Heart right ventricle (tissue), 16 donors: ENCODE measurements at regions not wholly inside any gene's neighbourhood (a gene's known extent, or its start where the extent isn't known, plus 50 kb on each side); places are given as distances from the start of the nearest gene placed in this dataset.

Experiments
- ATAC-seq, 8 donors: fragments of 200-7000 bp; cut with Tn5 transposase; one replicate each; pipeline ENCODE4 v1.9.1; 2020; ENCODE audit warnings: mild to moderate bottlenecking in 8 of 8, moderate library complexity in 8 of 8, moderate number of reproducible peaks in 1 of 8
- DNase-seq, 2 donors: peaks; one replicate each; pipeline ENCODE4 v3.0.0-alpha.2; 2020
- H3K27ac ChIP-seq, 10 donors: fragments of 200-600 bp; sonication (generic) in 2 of 10; one replicate each; pipeline versions ENCODE4 v1.5.0 to v1.8.0; 2020 to 2022; ENCODE audit warnings: mild to moderate bottlenecking in 3 of 10
- H3K27me3 ChIP-seq, 7 donors: fragments of 200-600 bp; one replicate each; pipeline ENCODE4 v1.8.0; 2021 to 2022; ENCODE audit warnings: mild to moderate bottlenecking in 2 of 7
- H3K36me3 ChIP-seq, 9 donors: fragments of 200-600 bp; sonication (generic) in 1 of 9; one replicate each; pipeline versions ENCODE4 v1.5.0 to v1.8.0; 2020 to 2022; ENCODE audit warnings: mild to moderate bottlenecking in 2 of 9
- H3K4me1 ChIP-seq, 9 donors: fragments of 200-600 bp; sonication (generic) in 1 of 9; one replicate each; pipeline versions ENCODE4 v1.5.0 to v1.8.0; 2020 to 2022; ENCODE audit warnings: mild to moderate bottlenecking in 4 of 9
- H3K4me3 ChIP-seq, 10 donors: fragments of 200-600 bp; sonication (generic) in 2 of 10; one replicate each; pipeline versions ENCODE4 v1.5.0 to v1.8.0; 2020 to 2022; ENCODE audit warnings: mild to moderate bottlenecking in 7 of 10, moderate library complexity in 2 of 10
- H3K9me3 ChIP-seq, 11 donors: fragments of 200-600 bp in 10 of 11; sonication (generic) in 2 of 11; one replicate each; pipeline versions ENCODE4 v1.5.0 to v1.8.0; 2013 to 2022; ENCODE audit warnings: mild to moderate bottlenecking in 2 of 11, control low read depth in 1 of 11, moderate library complexity in 1 of 11
- CTCF ChIP-seq, 9 donors: fragments of 200-600 bp; sonication (generic) in 2 of 9; IDR thresholded peaks; one replicate each; pipeline versions ENCODE4 v1.5.0 to v1.8.0; 2021 to 2022; ENCODE audit warnings: antibody characterized with exemption in 9 of 9, mild to moderate bottlenecking in 5 of 9, moderate library complexity in 1 of 9
- WGBS, 2 donors: extraction: QIAGEN DNeasy Blood & Tissue Kit; methylation state at CpG; one replicate each; pipeline ENCODE4 v1.1.7; 2013; ENCODE audit warnings: inconsistent platforms in 1 of 2; 5-methylcytosine and 5-hydroxymethylcytosine counted together
- intact Hi-C, 10 donors: fragments of 100-400 bp; cut with DNase I; formaldehyde crosslinking; loops; one replicate each; pipeline versions ENCODE4 v1.11.1 to v1.14.2; 2022
- donor health status: Arrhythmogenic right ventricular cardiomyopathy.
- donor health status: ischemic (EF 13 %, LVEDD 7.1; RV severe dilation, severe dysfunction).
- donor health status: healthy with polysubstance abuse.
- donor health status: DM: no; HTN: yes; CAD: no.
- donor health status: DM: no; HTN: no; CAD: no.
- donor health status: ischemic (EF 25% LVEDD 6.9; RV normal size, moderate dysfunction).
- donor health status: ischemic (EF 25% LVEDD 5.7; RV mildly dilated, moderate dysfunction).
- donor health status: healthy.
- donor health status: DM: yes; HTN: yes; CAD: no.
- donor health status: Ischemic cardiomyopathy.
- donor health status: ischemic (EF 35%, LVEDD 5.7; RV mildly dilated, moderate dysfunction).
- donor health status: nonischemic (EF 11% LVEDD 7.7; RV severe dilation, severe dysfunction).
- donor health status: DM: yes; HTN: yes; CAD: no.
- donor health status: PGD.
- donor health status: ischemic (EF 29% LVEDD 5.4; RV normal size, mild dysfunction).
- donor health status: nonischemic (EF 23%, LVEDD 6.1; RV moderate dilation, normal function).

- Histone ChIP-seq H3K27ac (no peak overlapping the region), H3K9me3 (peaks cover 0 to 38% (median 0%) of the 10 kb centered on the region in 11 donors), H3K4me1 (no peaks in the 10 kb centered on the region), H3K27me3 (no peaks in the 10 kb centered on the region), H3K4me3 (no peak overlapping the region), H3K36me3 (no peaks in the 10 kb centered on the region)
- no peak for TF ChIP-seq CTCF (IDR thresholded peaks at IDR 0.05)
- intact Hi-C loops: no loop called here
- ATAC-seq: no peak
- WGBS, 2 donors: 89 to 94% methylated on average over 3 of the region's 3 CpGs
- DNase-seq: no peak
Observed at GRCh38 chr5:18252559-18252958, 618.3 kb downstream of the TAF11L14 start.

- ATAC-seq (no peak), DNase-seq (no peak)
- Histone ChIP-seq H3K9me3 (peaks cover 0 to 9% (median 0%) of the 10 kb centered on the region in 11 donors), H3K27ac (no peak overlapping the region), H3K4me3 (no peak overlapping the region), H3K36me3 (no peaks in the 10 kb centered on the region), H3K4me1 (no peaks in the 10 kb centered on the region), H3K27me3 (no peaks in the 10 kb centered on the region)
- WGBS, 2 donors: 83 to 86% methylated on average over 3 of the region's 3 CpGs
- intact Hi-C loops: no loop called here
- no peak for TF ChIP-seq CTCF (IDR thresholded peaks at IDR 0.05)
Observed at GRCh38 chr5:18264126-18264882, 630.0 kb downstream of the TAF11L14 start.

- Histone ChIP-seq H3K9me3 (no peaks in the 10 kb centered on the region), H3K4me1 (no peaks in the 10 kb centered on the region), H3K4me3 (no peak overlapping the region), H3K27ac (no peak overlapping the region), H3K27me3 (peaks cover 0 to 2% (median 0%) of the 10 kb centered on the region in 7 donors), H3K36me3 (no peaks in the 10 kb centered on the region)
- ATAC-seq (no peak), DNase-seq (no peak)
- intact Hi-C loops: no loop called here
- 85 to 92% methylated on average over 4 of the region's 4 CpGs for WGBS, 2 donors
- TF ChIP-seq CTCF (IDR thresholded peaks at IDR 0.05): no peak
Observed at GRCh38 chr5:18270635-18271338, 636.5 kb downstream of the TAF11L14 start.

GRCh38 chr5:18276939-18277338 lies 642.7 kb downstream of the TAF11L14 start:
- no peak for TF ChIP-seq CTCF (IDR thresholded peaks at IDR 0.05)
- DNase-seq (no peak), ATAC-seq (no peak)
- no peaks in the 10 kb centered on the region for H3K36me3 ChIP-seq
- H3K9me3 ChIP-seq: no peaks in the 10 kb centered on the region
- no peak overlapping the region for H3K27ac ChIP-seq
- 94 to 95% methylated on average over 5 of the region's 5 CpGs for WGBS, 2 donors
- no peak overlapping the region for H3K4me3 ChIP-seq
- intact Hi-C loops: no loop called here
- H3K27me3 ChIP-seq: peaks cover 0 to 6% (median 0%) of the 10 kb centered on the region in 7 donors
- H3K4me1 ChIP-seq: no peaks in the 10 kb centered on the region
